Bone marrow (tissue), 2 donors: ENCODE measurements at regions not wholly inside any gene's neighbourhood (a gene's known extent, or its start where the extent isn't known, plus 50 kb on each side); places are given as distances from the start of the nearest gene placed in this dataset.
"Not testable (repeated sequence)": the region's sequence is repeated elsewhere in the genome, so short reads cannot be mapped to it uniquely, and the experiment has no call there.

Experiments
- DNase-seq, 2 donors: peaks; one replicate each; lab custom pipeline; 2025; lab: John Stamatoyannopoulos, UW

DNA sequence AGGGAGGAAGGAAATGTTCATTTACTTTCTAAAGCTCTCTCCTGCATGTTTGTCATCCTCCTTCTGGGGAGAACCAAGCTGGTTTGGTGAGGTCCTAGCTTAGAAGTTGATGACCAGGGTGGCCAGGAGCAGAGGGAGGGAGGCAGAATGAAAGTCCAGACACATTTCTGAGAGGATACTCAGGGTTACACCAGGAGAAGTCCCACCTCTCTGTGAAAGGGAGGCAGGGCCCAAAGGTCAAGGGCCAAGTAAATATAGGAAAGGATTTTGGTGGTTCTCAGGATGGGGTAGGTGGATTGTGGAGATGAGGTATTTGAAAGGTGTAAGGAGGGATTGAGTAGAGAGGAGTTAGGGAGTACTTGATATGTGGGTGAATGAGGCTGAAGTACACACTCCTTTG, 58.0 kb upstream of the FBXO11 start:
- DNase-seq, result no peak

- DNase-seq, result no peak
These were observed 58.6 kb upstream of the FBXO11 start for GRCh38 chr2:47964722-47965434.

- DNase-seq, result not testable (repeated sequence)
These were observed 70.4 kb upstream of the FBXO11 start for GRCh38 chr2:47976728-47977127.

DNA sequence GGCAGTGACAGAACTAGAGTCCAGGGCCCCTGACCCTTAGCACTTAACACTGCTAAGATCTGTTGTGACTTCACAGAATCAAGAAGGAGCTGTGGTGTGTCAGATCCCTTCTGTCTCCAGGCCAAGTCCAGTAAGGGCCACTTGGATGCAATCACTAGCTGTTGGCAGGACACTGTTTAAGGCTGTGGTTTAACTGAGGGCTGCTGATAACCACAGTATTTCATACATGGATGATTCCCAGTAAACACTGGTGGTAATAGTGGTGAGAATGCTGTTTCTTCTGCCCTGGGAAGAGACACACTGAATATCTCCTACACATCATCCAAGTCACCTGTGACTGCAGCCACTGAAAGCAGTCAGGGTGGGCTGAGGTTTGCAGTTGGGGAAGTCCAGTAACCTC, 77.7 kb upstream of the FBXO11 start:
- DNase-seq, result no peak

GRCh38 chr2:47990503-47990902, 84.2 kb upstream of the FBXO11 start:
- DNase-seq, result no peak

- DNase-seq, result no peak
These were observed 86.4 kb upstream of the FBXO11 start for GRCh38 chr2:47992671-47993070.

- no peak for DNase-seq
These were observed 90.5 kb upstream of the FBXO11 start for GRCh38 chr2:47996808-47997207.

DNA sequence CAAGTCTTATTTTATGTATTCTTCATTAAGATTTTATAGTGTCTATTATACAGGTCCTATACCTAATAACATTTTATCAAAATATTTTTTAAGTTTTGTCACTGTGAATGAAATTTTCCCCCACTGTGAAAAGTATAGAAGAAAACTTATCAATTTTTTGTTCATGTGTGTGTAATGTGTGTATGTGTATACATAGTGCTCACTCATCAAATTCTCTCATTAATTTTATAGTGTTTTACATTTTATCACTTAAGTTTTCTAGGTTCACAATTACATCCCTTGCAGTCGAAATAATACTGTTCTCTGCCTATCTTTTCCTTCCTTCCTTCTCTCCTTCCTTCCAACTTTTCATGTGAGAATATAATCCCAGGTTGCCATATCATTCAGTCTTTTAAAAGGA, 93.2 kb upstream of the FBXO11 start:
- DNase-seq, result no peak

GRCh38 chr2:48001498-48001897, 95.2 kb upstream of the FBXO11 start:
- no peak for DNase-seq

DNA sequence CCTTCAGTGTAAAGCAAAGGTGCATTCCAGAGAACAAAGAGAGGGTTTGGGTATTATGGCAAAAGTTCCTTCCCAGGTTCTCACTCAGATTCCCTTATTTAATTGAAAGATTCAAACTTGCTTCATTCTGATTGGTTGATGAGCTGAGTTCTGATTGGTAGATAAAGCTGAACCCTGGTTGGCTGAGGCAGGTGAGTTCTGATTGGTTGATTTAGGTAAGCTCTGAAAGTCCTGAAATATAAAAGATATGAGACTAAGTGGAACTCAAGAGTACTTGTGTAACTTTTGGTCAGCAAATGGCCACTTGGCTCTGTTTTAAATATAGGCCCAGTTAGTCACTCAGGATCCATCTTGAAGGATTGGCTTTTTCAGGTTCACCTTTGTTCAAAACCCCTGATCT, 99.8 kb upstream of the FBXO11 start:
- DNase-seq, result no peak

DNA sequence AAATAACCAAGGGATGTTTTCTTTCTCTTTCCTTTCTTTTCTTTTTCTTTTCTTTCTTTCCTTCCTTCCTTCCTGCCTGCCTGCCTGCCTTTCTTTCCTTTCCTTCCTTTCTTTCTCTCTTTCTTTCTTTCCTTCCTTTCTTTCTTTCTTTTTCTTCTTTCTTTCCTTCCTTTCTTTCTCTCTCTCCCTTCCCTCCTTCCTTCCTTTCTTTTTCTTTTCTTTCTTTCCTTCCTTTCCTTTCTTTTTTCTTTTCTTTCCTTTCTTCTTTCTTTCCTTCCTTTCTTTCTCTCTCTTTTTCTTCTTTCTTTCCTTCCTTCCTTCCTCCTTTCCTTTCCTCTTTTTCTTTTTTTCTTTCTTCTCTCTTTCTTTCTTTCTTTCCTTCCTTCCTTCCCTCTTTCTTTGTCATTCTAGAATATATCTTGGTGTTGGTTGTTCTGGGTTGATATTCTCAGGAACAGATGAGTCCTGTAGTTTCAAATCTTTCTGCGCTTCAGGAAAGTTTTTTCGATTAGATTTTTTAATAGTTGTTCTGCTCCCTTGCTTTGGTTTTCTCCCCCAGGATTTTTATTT, 101.5 kb upstream of the FBXO11 start:
- no peak for DNase-seq

GRCh38 chr2:48009256-48009655, 103.0 kb upstream of the FBXO11 start:
- DNase-seq, result no peak

- no peak for DNase-seq
These were observed 109.1 kb upstream of the FBXO11 start for GRCh38 chr2:48015421-48015820.

DNA sequence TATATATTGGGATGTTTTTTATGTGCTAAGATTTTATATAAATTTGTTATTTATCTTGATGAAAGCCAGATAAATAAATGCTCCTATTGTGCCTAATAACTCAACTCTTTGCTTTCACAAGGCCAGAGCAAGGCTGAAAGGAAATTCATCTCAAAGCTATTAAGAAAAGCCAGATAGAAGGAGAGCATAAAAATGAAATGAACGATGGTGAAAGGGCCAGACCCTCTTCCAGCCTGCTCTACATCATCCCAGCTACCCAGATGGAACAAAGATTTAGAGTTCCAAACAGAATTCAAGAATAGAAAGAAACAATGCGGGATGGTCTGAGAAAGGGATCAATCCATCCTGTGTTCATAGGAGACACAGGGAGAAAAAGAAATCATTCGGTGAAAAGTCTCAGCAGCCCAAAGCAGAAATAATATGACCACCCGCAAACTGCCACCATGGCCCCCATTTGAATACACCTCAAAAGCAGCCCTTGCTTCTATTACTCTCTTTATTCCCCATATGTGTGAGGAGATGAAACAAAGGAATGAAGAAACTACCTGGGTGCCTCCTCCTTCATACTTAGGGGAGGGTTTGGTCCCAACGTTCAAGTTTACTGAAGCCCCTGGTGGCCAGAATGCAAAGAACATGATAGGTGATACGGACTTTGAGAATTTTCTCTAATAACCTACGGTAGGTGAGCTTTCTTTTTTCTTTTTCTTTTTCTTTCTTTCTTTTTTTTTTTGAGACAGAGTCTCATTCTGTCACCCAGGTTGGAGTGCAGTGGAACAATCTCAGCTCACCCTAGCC, 110.1 kb upstream of the FBXO11 start:
- no peak for DNase-seq

GRCh38 chr2:48017136-48017535, 110.8 kb upstream of the FBXO11 start:
- DNase-seq, result no peak

DNA sequence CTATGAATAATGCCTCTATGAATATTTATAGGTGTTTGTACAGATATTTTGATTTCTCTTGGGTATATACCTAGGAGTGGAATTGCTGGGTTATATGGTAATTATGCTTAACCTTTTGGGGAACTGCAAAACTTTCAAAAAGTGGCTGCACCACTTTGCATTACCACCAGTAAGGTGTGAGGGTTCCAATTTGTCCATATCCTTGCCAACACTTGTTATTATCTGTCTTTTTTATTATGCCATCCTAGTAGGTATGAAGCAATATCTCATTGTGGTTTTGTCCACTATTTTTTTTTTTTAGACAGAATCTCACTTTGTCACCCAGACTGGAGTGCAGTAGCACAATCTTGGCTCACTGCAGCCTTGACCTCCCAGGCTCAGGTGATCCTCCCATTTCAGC, 112.2 kb upstream of the FBXO11 start:
- DNase-seq, result no peak

- no peak for DNase-seq
These were observed 120.6 kb upstream of the FBXO11 start for GRCh38 chr2:48026865-48027264.

- DNase-seq, result no peak
These were observed 126.5 kb upstream of the FBXO11 start for GRCh38 chr2:48032765-48033164.

DNA sequence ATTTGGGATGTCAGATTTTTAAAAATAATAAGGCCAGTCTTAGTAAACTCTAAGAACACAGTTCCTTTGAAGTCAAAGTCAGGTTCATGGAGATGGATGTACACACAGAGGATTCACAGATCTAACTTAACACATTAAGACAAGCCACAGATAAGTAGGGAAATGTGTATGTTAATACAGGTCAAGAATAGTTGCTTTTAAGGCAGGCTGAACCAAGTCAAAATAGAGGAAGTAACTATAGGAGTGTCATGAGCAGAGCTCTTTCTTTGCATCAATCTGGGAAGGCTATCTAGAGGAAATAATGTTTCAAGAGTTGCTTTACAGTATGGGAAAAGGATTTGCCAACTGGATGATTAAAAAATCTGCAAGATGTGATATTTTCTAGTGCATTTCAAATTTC, 128.0 kb upstream of the FBXO11 start:
- DNase-seq, result no peak

DNA sequence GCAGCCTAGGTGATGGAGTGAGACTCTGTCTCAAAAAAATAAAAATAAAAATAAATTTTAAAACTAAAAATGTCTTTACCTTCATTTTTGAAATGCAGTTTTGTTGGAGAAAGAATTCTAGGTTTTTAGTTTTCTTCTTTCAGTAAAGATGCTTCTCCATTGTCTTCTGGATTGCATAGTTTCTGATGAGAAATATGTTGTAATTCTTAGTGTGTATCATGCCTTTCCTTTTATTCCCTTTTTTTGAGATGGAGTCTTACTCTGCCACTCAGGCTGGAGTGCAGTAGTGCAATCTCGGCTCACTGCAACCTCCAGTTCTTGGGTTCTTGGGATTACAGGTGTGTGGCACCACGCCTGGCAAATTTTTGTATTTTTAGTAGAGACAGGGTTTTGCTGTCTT, 130.0 kb upstream of the FBXO11 start:
- no peak for DNase-seq

DNA sequence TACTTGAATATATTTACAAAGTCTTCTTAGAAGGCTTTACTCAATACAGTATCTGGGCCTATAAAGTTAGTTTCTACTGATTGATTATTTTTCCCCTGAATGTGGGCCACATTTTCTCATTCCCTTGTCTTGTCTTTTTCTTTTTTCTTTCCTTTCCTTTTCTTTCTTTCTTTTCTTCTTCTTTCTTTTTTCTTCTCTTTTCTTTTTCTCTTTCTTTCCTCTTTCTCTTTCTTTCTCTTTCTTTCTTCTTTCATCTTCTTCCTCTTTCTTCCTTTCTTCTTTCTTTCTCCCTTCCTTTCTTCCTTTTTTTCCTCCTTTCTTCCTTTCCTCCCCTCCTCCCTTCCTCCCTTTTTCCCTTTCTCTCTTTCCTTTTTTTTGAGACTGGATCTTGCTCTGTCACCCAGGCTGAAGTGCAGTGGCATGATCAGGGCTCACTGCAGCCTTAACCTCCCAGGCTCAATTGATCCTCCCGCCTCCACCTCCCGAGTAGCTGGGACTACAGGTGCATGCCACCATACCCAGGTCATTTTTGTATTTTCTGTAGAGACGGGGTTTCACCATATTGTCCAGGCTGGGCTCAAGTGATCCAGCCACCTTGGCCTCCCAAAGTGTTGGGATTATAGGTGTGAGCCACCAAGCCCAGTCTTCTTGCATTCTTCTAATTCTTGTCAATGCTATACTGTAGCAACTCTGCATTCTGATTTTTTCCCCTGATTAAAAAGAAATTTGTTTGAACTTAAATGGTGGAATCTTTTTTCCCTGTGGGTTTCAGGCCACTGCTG, 133.1 kb upstream of the FBXO11 start:
- no peak for DNase-seq

- no peak for DNase-seq
These were observed 136.9 kb upstream of the FBXO11 start for GRCh38 chr2:48043131-48043700.
